GM10248 (cell line): ENCODE measurements at regions not wholly inside any gene's neighbourhood (a gene's known extent, or its start where the extent isn't known, plus 50 kb on each side); places are given as distances from the start of the nearest gene placed in this dataset.

Experiments used
- CTCF ChIA-PET: fragments of 300-600 bp; sonication (Branson Sonifier 250); formaldehyde crosslinking; extraction: SDS; loops from one replicate; lab custom pipeline; 2021; ENCODE audit warnings: antibody characterized with exemption; lab: Yijun Ruan, JAX
- POLR2A ChIA-PET: fragments of 350-650 bp; sonication (Branson Sonifier 250); formaldehyde crosslinking; extraction: SDS; loops from one replicate; lab custom pipeline; 2020; ENCODE audit warnings: antibody characterized with exemption; lab: Yijun Ruan, JAX
- DNase-seq: peaks from one replicate; pipeline ENCODE4 v3.0.0; 2012; ENCODE audit errors: extremely low spot score
- TF ChIP-seq, protein P1 (sequence below): IDR thresholded peaks from 2 replicates; pipeline ENCODE4 v1.5.1; 2012; ENCODE audit warnings: mild to moderate bottlenecking, low read depth; ENCODE audit errors: extremely low read depth, missing control alignments, control extremely low read depth

GRCh38 chr4:125492957-125493356 is 178.2 kb downstream of the FAT4 start:
- DNase-seq, result no peak
- TF ChIP-seq, protein P1, sequence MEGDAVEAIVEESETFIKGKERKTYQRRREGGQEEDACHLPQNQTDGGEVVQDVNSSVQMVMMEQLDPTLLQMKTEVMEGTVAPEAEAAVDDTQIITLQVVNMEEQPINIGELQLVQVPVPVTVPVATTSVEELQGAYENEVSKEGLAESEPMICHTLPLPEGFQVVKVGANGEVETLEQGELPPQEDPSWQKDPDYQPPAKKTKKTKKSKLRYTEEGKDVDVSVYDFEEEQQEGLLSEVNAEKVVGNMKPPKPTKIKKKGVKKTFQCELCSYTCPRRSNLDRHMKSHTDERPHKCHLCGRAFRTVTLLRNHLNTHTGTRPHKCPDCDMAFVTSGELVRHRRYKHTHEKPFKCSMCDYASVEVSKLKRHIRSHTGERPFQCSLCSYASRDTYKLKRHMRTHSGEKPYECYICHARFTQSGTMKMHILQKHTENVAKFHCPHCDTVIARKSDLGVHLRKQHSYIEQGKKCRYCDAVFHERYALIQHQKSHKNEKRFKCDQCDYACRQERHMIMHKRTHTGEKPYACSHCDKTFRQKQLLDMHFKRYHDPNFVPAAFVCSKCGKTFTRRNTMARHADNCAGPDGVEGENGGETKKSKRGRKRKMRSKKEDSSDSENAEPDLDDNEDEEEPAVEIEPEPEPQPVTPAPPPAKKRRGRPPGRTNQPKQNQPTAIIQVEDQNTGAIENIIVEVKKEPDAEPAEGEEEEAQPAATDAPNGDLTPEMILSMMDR, result no peak
- ChIA-PET CTCF (interaction anchor here (1.0 kb wide), 1 partner anchor 13 kb away, joined by 3 read pairs; no protein-coding TSS in a partner anchor), POLR2A (no interaction called here)

DNA sequence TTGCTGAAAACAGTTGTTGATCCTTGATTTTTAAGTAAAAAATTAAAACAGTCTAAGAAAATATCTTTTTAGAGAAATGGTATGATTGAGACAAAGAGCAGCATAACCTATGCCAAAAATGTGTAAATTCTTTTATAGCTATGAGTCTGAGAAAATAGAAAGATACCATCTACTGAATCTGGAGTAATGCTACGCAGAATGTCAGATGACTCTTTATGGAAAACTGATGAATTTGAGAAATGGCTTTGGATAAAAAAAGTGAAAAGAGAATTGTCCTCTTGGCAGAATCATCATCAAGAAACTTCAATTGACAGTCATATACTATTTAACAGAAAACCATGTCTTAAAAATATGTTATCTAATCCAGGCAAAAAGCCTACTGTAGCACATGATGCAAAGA is 183.1 kb downstream of the FAT4 start:
- TF ChIP-seq, protein P1, result no peak
- POLR2A ChIA-PET, result no interaction called here
- DNase-seq, result no peak
- CTCF ChIA-PET, result no interaction called here

GRCh38 chr4:125498981-125499380 is 184.2 kb downstream of the FAT4 start:
- ChIA-PET CTCF (no interaction called here), POLR2A (no interaction called here)
- TF ChIP-seq, protein P1, result no peak
- DNase-seq, result no peak

- TF ChIP-seq, protein P1, result no peak
- POLR2A ChIA-PET, result no interaction called here
- CTCF ChIA-PET, result interaction anchor here (3.2 kb wide), 1 partner anchor 17 kb away, joined by 8 read pairs; no protein-coding TSS in a partner anchor
- DNase-seq, result no peak
Measured at GRCh38 chr4:125501090-125501489, 186.3 kb downstream of the FAT4 start.

DNA sequence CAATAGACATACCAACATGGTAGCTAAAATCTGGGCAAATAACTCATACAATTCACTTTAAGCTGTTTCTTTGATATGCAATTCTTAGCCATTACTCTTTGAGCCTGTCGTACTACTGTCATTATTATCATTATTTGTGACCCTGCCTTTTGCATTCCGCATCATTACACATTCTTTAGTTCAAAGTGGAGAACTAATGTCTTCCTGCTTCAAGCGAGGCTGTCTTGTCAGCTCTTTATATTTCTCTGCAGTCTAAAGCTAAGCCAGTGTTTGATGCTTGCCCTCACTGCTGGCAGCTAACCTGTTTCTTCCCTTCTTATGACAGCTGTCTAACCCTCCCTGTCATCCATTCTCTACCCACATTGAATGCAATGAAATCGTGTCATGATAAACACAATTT is 186.8 kb downstream of the FAT4 start:
- CTCF ChIA-PET, result interaction anchor here (3.2 kb wide), 1 partner anchor 17 kb away, joined by 8 read pairs; no protein-coding TSS in a partner anchor
- TF ChIP-seq, protein P1, result no peak
- POLR2A ChIA-PET, result no interaction called here
- DNase-seq, result no peak

GRCh38 chr4:125505621-125506020 is 190.9 kb downstream of the FAT4 start:
- TF ChIP-seq, protein P1, result no peak
- DNase-seq, result no peak
- ChIA-PET POLR2A (no interaction called here), CTCF (interaction anchor here (1.7 kb wide), 1 partner anchor 10 kb away, joined by 6 read pairs; no protein-coding TSS in a partner anchor)
